ENCODE measurements at regions not wholly inside any gene's neighbourhood (a gene's known extent, or its start where the extent isn't known, plus 50 kb on each side); places are given as distances from the start of the nearest gene placed in this dataset.

- BruUV-seq (replicated peaks): no TSS peak
- TF ChIP-seq MYC (IDR thresholded peaks at IDR 0.05; ENCODE audit: low read depth, low read length) (no peak), POLR2A (IDR thresholded peaks at IDR 0.05; ENCODE audit: low read depth, low read length) (no peak), EZH2 (IDR thresholded peaks at IDR 0.05; ENCODE audit: borderline replicate concordance, low read depth, low read length, severe bottlenecking) (no peak), GATA2 (IDR thresholded peaks at IDR 0.05; ENCODE audit: insufficient read depth, insufficient read length, low read depth, low read length) (no peak), CTCF (IDR thresholded peaks at IDR 0.05; ENCODE audit: extremely low read depth in 1 of 2, insufficient read depth in 1 of 2, low read depth in 1 of 2, low read length in 2 of 2) (no peak), FOS (IDR thresholded peaks at IDR 0.05; ENCODE audit: borderline replicate concordance, insufficient read depth, low read length) (no peak), POLR2AphosphoS5 (IDR thresholded peaks at IDR 0.05; ENCODE audit: insufficient read depth, low read depth, low read length) (no peak)
- Histone ChIP-seq H4K20me1 (replicated peaks; ENCODE audit: control insufficient read depth, extremely low read depth, insufficient read depth, low read length) (no peaks in the 10 kb centered on the region), H3K9ac (replicated peaks; ENCODE audit: extremely low read depth, insufficient read depth, low read length) (no peak overlapping the region), H3K4me3 (replicated peaks in 1 of 3; ENCODE audit: insufficient read depth in 1 of 3, low read depth in 1 of 3, low read length in 3 of 3) (no peak overlapping the region), H3K27me3 (ENCODE audit: control insufficient read depth in 2 of 2, insufficient read depth in 2 of 2, low read length in 2 of 2) (peaks cover 0 to 1% of the 10 kb centered on the region in 2 experiments), H3K4me1 (ENCODE audit: control insufficient read depth, extremely low read depth, insufficient read depth, low read length) (no peaks in the 10 kb centered on the region), H2AFZ (ENCODE audit: low read depth, low read length) (no peak overlapping the region), H3K4me2 (ENCODE audit: insufficient read depth, low read length) (no peak overlapping the region), H3K9me3 (replicated peaks; ENCODE audit: control insufficient read depth, insufficient read depth, low read length) (no peaks in the 10 kb centered on the region), H3K9me1 (replicated peaks; ENCODE audit: control insufficient read depth, extremely low read depth, insufficient read depth, low read length) (no peaks in the 10 kb centered on the region), H3K36me3 (ENCODE audit: control insufficient read depth in 2 of 2, extremely low read depth in 1 of 2, insufficient read depth in 2 of 2, low read length in 2 of 2) (no peaks in the 10 kb centered on the region), H3K27ac (ENCODE audit: insufficient read depth, low read depth, low read length) (no peak overlapping the region), H3K79me2 (ENCODE audit: control insufficient read depth, insufficient read depth, low read length) (no peaks in the 10 kb centered on the region)
- DNase-seq (ENCODE audit: low read depth, low spot score) (no peak), FAIRE-seq (no peak)
- ChIA-PET CTCF (no interaction called here), POLR2A (no interaction called here)
- intact Hi-C loops (cut with micrococcal nuclease): no loop called here
- dilution Hi-C loops (cut with MboI; ENCODE audit: extremely low pct_ligation_motif_present, low sequenced_read_pairs): no loop called here
These were observed 83.6 kb upstream of the SEMA3C start for GRCh38 chr7:81002421-81002820.

GRCh38 chr7:80999771-81000170 lies 80.9 kb upstream of the SEMA3C start:
- H3K27ac ChIP-seq (ENCODE audit: insufficient read depth, low read depth, low read length): no peak overlapping the region
- no peak for TF ChIP-seq POLR2AphosphoS5 (IDR thresholded peaks at IDR 0.05; ENCODE audit: insufficient read depth, low read depth, low read length)
- TF ChIP-seq POLR2A (IDR thresholded peaks at IDR 0.05; ENCODE audit: low read depth, low read length): no peak
- no peak for TF ChIP-seq GATA2 (IDR thresholded peaks at IDR 0.05; ENCODE audit: insufficient read depth, insufficient read length, low read depth, low read length)
- TF ChIP-seq JUN (IDR thresholded peaks at IDR 0.05; ENCODE audit: borderline replicate concordance, insufficient read depth, insufficient read length, low read depth): no peak
- no peak for TF ChIP-seq MAX (IDR thresholded peaks at IDR 0.05; ENCODE audit: insufficient read depth, insufficient read length)
- TF ChIP-seq CTCF (IDR thresholded peaks at IDR 0.05; ENCODE audit: extremely low read depth in 1 of 2, insufficient read depth in 1 of 2, low read depth in 1 of 2, low read length in 2 of 2): no peak
- TF ChIP-seq MYC (IDR thresholded peaks at IDR 0.05; ENCODE audit: low read depth, low read length): no peak
- no peak overlapping the region for H3K4me2 ChIP-seq (ENCODE audit: insufficient read depth, low read length)
- no peaks in the 10 kb centered on the region for H3K36me3 ChIP-seq (ENCODE audit: control insufficient read depth in 2 of 2, extremely low read depth in 1 of 2, insufficient read depth in 2 of 2, low read length in 2 of 2)
- peaks cover 0 to 1% of the 10 kb centered on the region in 2 experiments for H3K27me3 ChIP-seq (ENCODE audit: control insufficient read depth in 2 of 2, insufficient read depth in 2 of 2, low read length in 2 of 2)
- POLR2A ChIA-PET: no interaction called here
- H3K79me2 ChIP-seq (ENCODE audit: control insufficient read depth, insufficient read depth, low read length): no peaks in the 10 kb centered on the region
- H3K9ac ChIP-seq (replicated peaks; ENCODE audit: extremely low read depth, insufficient read depth, low read length): no peak overlapping the region
- H3K9me1 ChIP-seq (replicated peaks; ENCODE audit: control insufficient read depth, extremely low read depth, insufficient read depth, low read length): no peaks in the 10 kb centered on the region
- BruUV-seq (replicated peaks): no TSS peak
- H2AFZ ChIP-seq (ENCODE audit: low read depth, low read length): no peak overlapping the region
- H3K4me3 ChIP-seq (replicated peaks in 1 of 3; ENCODE audit: insufficient read depth in 1 of 3, low read depth in 1 of 3, low read length in 3 of 3): no peak overlapping the region
- no peak for FAIRE-seq
- H3K9me3 ChIP-seq (replicated peaks; ENCODE audit: control insufficient read depth, insufficient read depth, low read length): no peaks in the 10 kb centered on the region
- dilution Hi-C loops (cut with MboI; ENCODE audit: extremely low pct_ligation_motif_present, low sequenced_read_pairs) (no loop called here), intact Hi-C loops (cut with micrococcal nuclease) (no loop called here)
- DNase-seq (ENCODE audit: low read depth, low spot score): no peak
- CTCF ChIA-PET: no interaction called here
- H3K4me1 ChIP-seq (ENCODE audit: control insufficient read depth, extremely low read depth, insufficient read depth, low read length): no peaks in the 10 kb centered on the region
- H4K20me1 ChIP-seq (replicated peaks; ENCODE audit: control insufficient read depth, extremely low read depth, insufficient read depth, low read length): no peaks in the 10 kb centered on the region
